ENCODE measurements at regions not wholly inside any gene's neighbourhood (a gene's known extent, or its start where the extent isn't known, plus 50 kb on each side); places are given as distances from the start of the nearest gene placed in this dataset.

DNA sequence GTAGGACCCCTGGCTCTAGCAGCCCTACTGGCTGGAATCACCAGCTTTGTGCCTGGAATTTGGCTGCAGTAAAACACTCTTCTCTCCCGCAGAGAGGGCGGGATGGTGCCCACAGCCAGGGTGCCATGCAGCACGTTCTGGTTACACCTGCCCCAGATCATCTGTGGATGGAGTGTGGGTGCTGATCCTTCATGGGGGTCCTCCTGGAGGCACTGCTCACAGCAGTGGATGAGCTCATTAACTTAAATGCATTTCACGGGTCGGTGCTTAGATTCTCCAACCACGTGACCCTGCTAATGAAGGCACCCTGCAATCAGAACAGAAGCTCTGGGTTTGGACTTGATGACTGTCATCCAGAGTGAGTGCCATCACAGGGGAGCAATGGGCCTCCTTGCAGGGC lies 138.6 kb upstream of the AFDN start:
- H3K4ac ChIP-seq (ENCODE audit: low read depth, low read length), result no peak overlapping the region
- ATAC-seq (ENCODE audit: low read depth) (no peak), DNase-seq (no peak)
- no peak overlapping the region for H3K27ac ChIP-seq (ENCODE audit: insufficient read depth, low read length)
- H2AK9ac ChIP-seq (replicated peaks; ENCODE audit: low read depth, low read length, poor library complexity), result no peak overlapping the region
- no peak overlapping the region for H4K8ac ChIP-seq (ENCODE audit: low read depth in 2 of 2, low read length in 2 of 2)
- TF ChIP-seq MXI1 (IDR thresholded peaks at IDR 0.05; ENCODE audit: borderline replicate concordance, low read depth, low read length) (no peak), RFX5 (IDR thresholded peaks at IDR 0.05; ENCODE audit: low read depth, low read length) (no peak), BHLHE40 (IDR thresholded peaks at IDR 0.05; ENCODE audit: low read depth, low read length) (no peak)
- TF ChIP-seq, protein P1, sequence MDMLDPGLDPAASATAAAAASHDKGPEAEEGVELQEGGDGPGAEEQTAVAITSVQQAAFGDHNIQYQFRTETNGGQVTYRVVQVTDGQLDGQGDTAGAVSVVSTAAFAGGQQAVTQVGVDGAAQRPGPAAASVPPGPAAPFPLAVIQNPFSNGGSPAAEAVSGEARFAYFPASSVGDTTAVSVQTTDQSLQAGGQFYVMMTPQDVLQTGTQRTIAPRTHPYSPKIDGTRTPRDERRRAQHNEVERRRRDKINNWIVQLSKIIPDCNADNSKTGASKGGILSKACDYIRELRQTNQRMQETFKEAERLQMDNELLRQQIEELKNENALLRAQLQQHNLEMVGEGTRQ (IDR thresholded peaks at IDR 0.05; ENCODE audit: low read depth, low read length), result no peak
- H2BK15ac ChIP-seq (ENCODE audit: low read depth, low read length), result no peak overlapping the region
- no peak overlapping the region for H2BK5ac ChIP-seq (ENCODE audit: low read depth, low read length, poor library complexity, severe bottlenecking)
- no peaks in the 10 kb centered on the region for H3K9me1 ChIP-seq (ENCODE audit: insufficient read depth, low read length)
- no peak overlapping the region for H3K56ac ChIP-seq (ENCODE audit: extremely low read depth, insufficient read depth, low read length)
- no peak overlapping the region for H4K91ac ChIP-seq (ENCODE audit: insufficient read depth, low read depth, low read length)
- H3K4me2 ChIP-seq (ENCODE audit: low read depth, low read length), result no peak overlapping the region
- H3K79me1 ChIP-seq (ENCODE audit: low read depth in 1 of 2, low read length in 2 of 2), result no peaks in the 10 kb centered on the region
- intact Hi-C loops (cut with micrococcal nuclease), result no loop called here
- peaks cover 46% of the 10 kb centered on the region for H3K9me3 ChIP-seq (ENCODE audit: control insufficient read depth, insufficient read depth, low read length)
- CTCF ChIA-PET, result no interaction called here
- no peak overlapping the region for H4K5ac ChIP-seq (ENCODE audit: low read depth, low read length)
- H3K23ac ChIP-seq (ENCODE audit: low read depth, low read length), result no peak overlapping the region
- no peak overlapping the region for H2AFZ ChIP-seq (replicated peaks; ENCODE audit: low read length, poor library complexity)
- in situ Hi-C loops (cut with MboI; ENCODE audit: low sequenced_read_pairs), result no loop called here
- dilution Hi-C loops (cut with HindIII; ENCODE audit: low sequenced_read_pairs, unreplicated experiment), result no loop called here
- no TSS peak for BruUV-seq (replicated peaks)
- no peak overlapping the region for H3K18ac ChIP-seq (ENCODE audit: low read depth, low read length)
- no peak overlapping the region for H3K4me3 ChIP-seq (ENCODE audit: insufficient read depth, low read depth, low read length)
- H2BK120ac ChIP-seq (ENCODE audit: low read depth, low read length), result no peak overlapping the region
- no peaks in the 10 kb centered on the region for H3K4me1 ChIP-seq (ENCODE audit: control insufficient read depth, insufficient read depth, low read length)
- no peak overlapping the region for H3K9ac ChIP-seq (ENCODE audit: low read depth, low read length)
- no peak overlapping the region for H3K14ac ChIP-seq (replicated peaks; ENCODE audit: low read depth, low read length)
- 86% methylated on average over 3 of the region's 6 CpGs; no CpG with 5 or more reads in 1 of the 2 experiments for WGBS, 2 experiments (ENCODE audit: extremely low coverage in 2 of 2, insufficient read length in 1 of 2)
- H4K20me1 ChIP-seq (ENCODE audit: insufficient read depth, low read length), result no peaks in the 10 kb centered on the region
- POLR2A ChIA-PET (ENCODE audit: unreplicated experiment), result no interaction called here
- H3K36me3 ChIP-seq (ENCODE audit: control insufficient read depth, insufficient read depth, low read length), result no peaks in the 10 kb centered on the region
- no peaks in the 10 kb centered on the region for H3K27me3 ChIP-seq (ENCODE audit: control insufficient read depth, insufficient read depth, low read length)
- H2AK5ac ChIP-seq (ENCODE audit: low read depth, low read length), result no peak overlapping the region
- no peak overlapping the region for H2BK20ac ChIP-seq (ENCODE audit: low read depth, low read length)

Data from IMR-90 (cell line).